Kidney epithelial cell (primary cell): ENCODE measurements at regions not wholly inside any gene's neighbourhood (a gene's known extent, or its start where the extent isn't known, plus 50 kb on each side); places are given as distances from the start of the nearest gene placed in this dataset.

ENCODE experiments used
- DNase-seq: peaks from one replicate; pipeline ENCODE4 v3.0.0-alpha.2; 2010; ENCODE audit warnings: low read depth
- H3K27me3 ChIP-seq: 2 replicates; pipeline ENCODE4 v1.6.0; 2011; ENCODE audit warnings: low read length; ENCODE audit not compliant: control insufficient read depth, insufficient read depth
- H3K36me3 ChIP-seq: 2 replicates; pipeline ENCODE4 v1.5.1; 2011; ENCODE audit warnings: low read length; ENCODE audit not compliant: control insufficient read depth, insufficient read depth
- H3K4me3 ChIP-seq: 2 replicates; pipeline ENCODE4 v1.5.1; 2011; ENCODE audit warnings: low read depth, mild to moderate bottlenecking, control low read depth, low read length
- CTCF ChIP-seq: IDR thresholded peaks from 2 replicates; pipeline ENCODE4 v1.5.1; 2011; ENCODE audit warnings: mild to moderate bottlenecking, moderate library complexity, low read length, control low read depth, inconsistent platforms; ENCODE audit not compliant: insufficient read depth, poor library complexity, severe bottlenecking

GRCh38 chrX:42459735-42460134, 318.2 kb downstream of the PPP1R2C start:
- no peak for DNase-seq

GRCh38 chrX:42456176-42456700, 321.7 kb downstream of the PPP1R2C start:
- no peaks in the 10 kb centered on the region for H3K36me3 ChIP-seq
- DNase-seq, result no peak
- TF ChIP-seq CTCF, result no peak

More at GRCh38 chrX:42459735-42460134, 318.2 kb downstream of the PPP1R2C start:
- no peak for TF ChIP-seq CTCF
- no peaks in the 10 kb centered on the region for H3K36me3 ChIP-seq
- H3K4me3 ChIP-seq, result no peak overlapping the region
- no peaks in the 10 kb centered on the region for H3K27me3 ChIP-seq

GRCh38 chrX:42450228-42450627, 327.7 kb downstream of the PPP1R2C start:
- no peak for TF ChIP-seq CTCF
- H3K27me3 ChIP-seq, result no peaks in the 10 kb centered on the region
- H3K4me3 ChIP-seq, result no peak overlapping the region
- no peaks in the 10 kb centered on the region for H3K36me3 ChIP-seq
- DNase-seq, result no peak

More at GRCh38 chrX:42456176-42456700, 321.7 kb downstream of the PPP1R2C start:
- H3K27me3 ChIP-seq, result no peaks in the 10 kb centered on the region
- H3K4me3 ChIP-seq, result no peak overlapping the region

- H3K36me3 ChIP-seq, result no peaks in the 10 kb centered on the region
- no peaks in the 10 kb centered on the region for H3K27me3 ChIP-seq
- H3K4me3 ChIP-seq, result no peak overlapping the region
- no peak for TF ChIP-seq CTCF
- no peak for DNase-seq
These were observed 334.7 kb downstream of the PPP1R2C start for GRCh38 chrX:42443267-42443666.

GRCh38 chrX:42442745-42443144, 335.2 kb downstream of the PPP1R2C start:
- no peak for TF ChIP-seq CTCF
- Histone ChIP-seq H3K4me3 (no peak overlapping the region), H3K27me3 (no peaks in the 10 kb centered on the region), H3K36me3 (no peaks in the 10 kb centered on the region)
- no peak for DNase-seq

GRCh38 chrX:42437211-42437610, 340.8 kb downstream of the PPP1R2C start:
- H3K36me3 ChIP-seq, result no peaks in the 10 kb centered on the region
- no peak overlapping the region for H3K4me3 ChIP-seq
- no peaks in the 10 kb centered on the region for H3K27me3 ChIP-seq
- no peak for DNase-seq
- TF ChIP-seq CTCF, result no peak
